ENCODE measurements at regions not wholly inside any gene's neighbourhood (a gene's known extent, or its start where the extent isn't known, plus 50 kb on each side); places are given as distances from the start of the nearest gene placed in this dataset.

GRCh38 chr7:26458466-26459145, 166.9 kb downstream of the SNX10 start:
- DNase-seq (ENCODE audit: low spot score), result no peak

GRCh38 chr7:26459540-26460193, 168.0 kb downstream of the SNX10 start:
- no peak for DNase-seq (ENCODE audit: low spot score)

GRCh38 chr7:26460351-26461085, 168.9 kb downstream of the SNX10 start:
- DNase-seq (ENCODE audit: low spot score), result no peak

GRCh38 chr7:26461518-26461917, 169.9 kb downstream of the SNX10 start:
- DNase-seq (ENCODE audit: low spot score), result no peak

GRCh38 chr7:26466007-26466406, 174.3 kb downstream of the SNX10 start:
- no peak for DNase-seq (ENCODE audit: low spot score)

- DNase-seq (ENCODE audit: low spot score), result no peak
These were observed 175.4 kb downstream of the SNX10 start for GRCh38 chr7:26467104-26467503.

GRCh38 chr7:26467541-26467940, 175.9 kb downstream of the SNX10 start:
- no peak for DNase-seq (ENCODE audit: low spot score)

- DNase-seq (ENCODE audit: low spot score), result no peak
These were observed 177.0 kb downstream of the SNX10 start for GRCh38 chr7:26468625-26469024.

GRCh38 chr7:26469188-26469587, 177.5 kb downstream of the SNX10 start:
- DNase-seq (ENCODE audit: low spot score), result no peak

- no peak for DNase-seq (ENCODE audit: low spot score)
These were observed 179.0 kb downstream of the SNX10 start for GRCh38 chr7:26470691-26471090.

GRCh38 chr7:26471306-26472075, 179.8 kb downstream of the SNX10 start:
- DNase-seq (ENCODE audit: low spot score), result no peak

GRCh38 chr7:26472971-26473370, 181.3 kb downstream of the SNX10 start:
- no peak for DNase-seq (ENCODE audit: low spot score)

- no peak for DNase-seq (ENCODE audit: low spot score)
These were observed 184.6 kb downstream of the SNX10 start for GRCh38 chr7:26476271-26476670.

- DNase-seq (ENCODE audit: low spot score), result no peak
These were observed 185.8 kb downstream of the SNX10 start for GRCh38 chr7:26477381-26477990.

GRCh38 chr7:26478550-26478949, 186.9 kb downstream of the SNX10 start:
- no peak for DNase-seq (ENCODE audit: low spot score)

GRCh38 chr7:26479581-26479980, 187.9 kb downstream of the SNX10 start:
- DNase-seq (ENCODE audit: low spot score), result no peak

GRCh38 chr7:26480156-26480555, 188.5 kb downstream of the SNX10 start:
- DNase-seq (ENCODE audit: low spot score), result no peak

- no peak for DNase-seq (ENCODE audit: low spot score)
These were observed 191.3 kb downstream of the SNX10 start for GRCh38 chr7:26482927-26483326.

- DNase-seq (ENCODE audit: low spot score), result no peak
These were observed 192.2 kb downstream of the SNX10 start for GRCh38 chr7:26483843-26484242.

GRCh38 chr7:26485367-26485934, 193.8 kb downstream of the SNX10 start:
- no peak for DNase-seq (ENCODE audit: low spot score)

- DNase-seq (ENCODE audit: low spot score), result no peak
These were observed 194.5 kb downstream of the SNX10 start for GRCh38 chr7:26486153-26486552.
